ENCODE measurements at regions not wholly inside any gene's neighbourhood (a gene's known extent, or its start where the extent isn't known, plus 50 kb on each side); places are given as distances from the start of the nearest gene placed in this dataset.

DNA sequence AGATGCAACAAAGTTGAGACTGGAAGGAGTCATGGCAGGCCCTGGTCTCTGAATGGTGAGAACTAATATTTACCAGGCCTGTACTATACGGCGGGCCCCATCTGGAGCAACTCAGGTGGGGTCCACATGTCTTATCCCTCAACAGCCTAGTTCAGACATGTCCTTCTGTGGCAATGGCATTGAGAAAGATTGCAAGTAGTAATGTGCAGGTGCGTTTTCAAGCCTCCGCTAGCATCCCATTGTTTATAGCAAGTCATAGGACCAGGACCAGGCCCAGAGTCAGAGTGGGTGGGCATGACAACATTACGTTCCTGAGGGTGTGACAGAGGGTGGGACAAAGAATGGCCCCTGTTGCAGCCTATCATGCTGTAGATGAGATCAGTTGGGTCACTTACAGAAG lies 541.1 kb downstream of the EFNB2 start:
- ChIA-PET POLR2A (ENCODE audit: unreplicated experiment) (no interaction called here), CTCF (no interaction called here)
- Histone ChIP-seq H3K4me1 (ENCODE audit: control insufficient read depth, insufficient read depth, low read length) (peaks cover 9% of the 10 kb centered on the region), H3K9ac (ENCODE audit: low read depth, low read length) (no peak overlapping the region), H2BK15ac (ENCODE audit: low read depth, low read length) (no peak overlapping the region), H4K8ac (ENCODE audit: low read depth in 2 of 2, low read length in 2 of 2) (no peak overlapping the region), H2BK120ac (ENCODE audit: low read depth, low read length) (no peak overlapping the region), H3K27me3 (ENCODE audit: control insufficient read depth, insufficient read depth, low read length) (no peaks in the 10 kb centered on the region), H2AFZ (replicated peaks; ENCODE audit: low read length, poor library complexity) (no peak overlapping the region), H2AK5ac (ENCODE audit: low read depth, low read length) (no peak overlapping the region), H3K79me1 (ENCODE audit: low read depth in 1 of 2, low read length in 2 of 2) (no peaks in the 10 kb centered on the region), H4K20me1 (ENCODE audit: insufficient read depth, low read length) (no peaks in the 10 kb centered on the region), H3K9me3 (ENCODE audit: control insufficient read depth, insufficient read depth, low read length) (no peaks in the 10 kb centered on the region), H4K5ac (ENCODE audit: low read depth, low read length) (no peak overlapping the region), H4K91ac (ENCODE audit: insufficient read depth, low read depth, low read length) (no peak overlapping the region), H3K9me1 (ENCODE audit: insufficient read depth, low read length) (peaks cover 8% of the 10 kb centered on the region), H3K18ac (ENCODE audit: low read depth, low read length) (no peak overlapping the region), H3K4me2 (ENCODE audit: low read depth, low read length) (no peak overlapping the region), H2BK20ac (ENCODE audit: low read depth, low read length) (no peak overlapping the region), H2AK9ac (replicated peaks; ENCODE audit: low read depth, low read length, poor library complexity) (no peak overlapping the region), H3K56ac (ENCODE audit: extremely low read depth, insufficient read depth, low read length) (no peak overlapping the region), H3K4ac (ENCODE audit: low read depth, low read length) (no peak overlapping the region), H3K23ac (ENCODE audit: low read depth, low read length) (no peak overlapping the region), H3K36me3 (ENCODE audit: control insufficient read depth, insufficient read depth, low read length) (no peaks in the 10 kb centered on the region), H3K4me3 (ENCODE audit: insufficient read depth, low read depth, low read length) (no peak overlapping the region), H3K14ac (replicated peaks; ENCODE audit: low read depth, low read length) (no peak overlapping the region), H3K27ac (ENCODE audit: insufficient read depth, low read length) (no peak overlapping the region), H2BK5ac (ENCODE audit: low read depth, low read length, poor library complexity, severe bottlenecking) (no peak overlapping the region)
- WGBS, 2 experiments (ENCODE audit: extremely low coverage in 2 of 2, insufficient read length in 1 of 2): no CpG with 5 or more reads among the region's 5 CpGs
- intact Hi-C loops (cut with micrococcal nuclease): no loop called here
- TF ChIP-seq MXI1 (IDR thresholded peaks at IDR 0.05; ENCODE audit: borderline replicate concordance, low read depth, low read length): no peak
- DNase-seq: no peak
- dilution Hi-C loops (cut with HindIII; ENCODE audit: low sequenced_read_pairs, unreplicated experiment): no loop called here
- BruUV-seq (replicated peaks): no TSS peak
- no peak for ATAC-seq (ENCODE audit: low read depth)
- in situ Hi-C loops (cut with MboI; ENCODE audit: low sequenced_read_pairs): no loop called here

All from IMR-90 (cell line).